K562 (cell line): ENCODE measurements at regions not wholly inside any gene's neighbourhood (a gene's known extent, or its start where the extent isn't known, plus 50 kb on each side); places are given as distances from the start of the nearest gene placed in this dataset. TPM values are rescaled to one million over a fixed set of nuclear protein-coding genes. Genes with fewer than 3 reads are reported as not detected.
A peak's percentile ranks its signal among the peaks of the same experiment; 100 is the strongest.
"Not testable (repeated sequence)": the region's sequence is repeated elsewhere in the genome, so short reads cannot be mapped to it uniquely, and the experiment has no call there.

ENCODE experiments used
- ATAC-seq: fragments of 200-7000 bp; cut with Tn5 transposase; 3 replicates; pipeline ENCODE4 v1.9.1; 2020; ENCODE audit warnings: moderate library complexity
- BruUV-seq: library from RNA; stranded (reverse); fragments of 400-500 nt; replicated peaks from 2 replicates; lab custom pipeline; 2021; lab: Mats Ljungman, UMichigan
- CTCF ChIA-PET: fragments of 300-600 bp; formaldehyde crosslinking; extraction: SDS; loops from one replicate; lab custom pipeline; 2021; ENCODE audit warnings: low intra/inter-chr PET ratio; lab: Yijun Ruan, JAX
- POLR2A ChIA-PET: fragments of 300-600, 350-650 bp; sonication (Branson Sonifier 250); formaldehyde crosslinking; extraction: SDS; loops from one replicate; lab custom pipeline; 2021; ENCODE audit warnings: antibody characterized with exemption, inconsistent platforms; lab: Yijun Ruan, JAX
- DNase-seq, 4 experiments: peaks; one replicate each; pipeline versions ENCODE4 v3.0.0 to v3.0.0-alpha.2; 2011 to 2018; ENCODE audit warnings: low spot score in 3 of 4, mixed read lengths in 3 of 4; ENCODE audit errors: extremely low read depth in 1 of 4
- FAIRE-seq: peaks from 2 replicates; lab custom pipeline; 2011; peaks lifted over from hg19 to GRCh38; lab: Jason Lieb, UNC
- H2AFZ ChIP-seq: 2 replicates; pipeline ENCODE4 v1.6.0; 2011; ENCODE audit warnings: low read depth, low read length, control low read depth, inconsistent platforms
- H3K27ac ChIP-seq: fragments of 200-600 bp; 3 replicates; pipeline ENCODE4 v1.8.0; 2011; ENCODE audit warnings: low read depth, mild to moderate bottlenecking, control low read depth, inconsistent platforms, low read length, moderate library complexity, mixed read lengths; ENCODE audit errors: extremely low read depth
- H3K27me3 ChIP-seq, 2 experiments: fragments of 300-600 bp in 1 of 2; 2 replicates in 1 of 2; 3 replicates in 1 of 2; pipeline versions ENCODE4 v1.6.0 to v1.8.0; 2011; ENCODE audit warnings: inconsistent platforms in 2 of 2, low read length in 2 of 2, mild to moderate bottlenecking in 1 of 2, mixed read lengths in 1 of 2, moderate library complexity in 1 of 2; ENCODE audit not compliant: control insufficient read depth in 2 of 2, insufficient read depth in 2 of 2
- H3K36me3 ChIP-seq: fragments of 300-600 bp; 3 replicates; pipeline ENCODE4 v1.8.0; 2011; ENCODE audit warnings: mild to moderate bottlenecking, low read length, inconsistent platforms; ENCODE audit not compliant: control insufficient read depth, insufficient read depth
- H3K4me1 ChIP-seq, 2 experiments: fragments of 200-600 bp in 1 of 2; replicated peaks in 1 of 2; 2 replicates in 1 of 2; 3 replicates in 1 of 2; pipeline versions ENCODE4 v1.5.1 to v1.8.0; 2011; ENCODE audit warnings: inconsistent platforms in 2 of 2, low read length in 2 of 2, mild to moderate bottlenecking in 1 of 2, mixed read lengths in 1 of 2, moderate library complexity in 1 of 2; ENCODE audit not compliant: control insufficient read depth in 2 of 2, insufficient read depth in 2 of 2
- H3K4me2 ChIP-seq: 2 replicates; pipeline ENCODE4 v1.6.1; 2011; ENCODE audit warnings: low read length, control low read depth, inconsistent platforms, mixed read lengths; ENCODE audit not compliant: insufficient read depth
- H3K4me3 ChIP-seq: fragments of 200-600 bp; sonication (generic), shearing (Covaris generic); 2 replicates; pipeline ENCODE4 v1.5.1; 2016; ENCODE audit warnings: control low read depth, inconsistent platforms
- H3K79me2 ChIP-seq: fragments of 200-600 bp; 3 replicates; pipeline ENCODE4 v1.8.0; 2011; ENCODE audit warnings: low read length, inconsistent platforms; ENCODE audit not compliant: control insufficient read depth, insufficient read depth
- H3K9ac ChIP-seq, 2 experiments: 2 replicates each; pipeline versions ENCODE4 v1.6.0 to v1.6.1; 2011; ENCODE audit warnings: low read depth in 2 of 2, low read length in 2 of 2, control low read depth in 1 of 2, inconsistent platforms in 1 of 2, mild to moderate bottlenecking in 1 of 2, mixed read lengths in 1 of 2; ENCODE audit not compliant: insufficient read depth in 1 of 2
- H3K9me1 ChIP-seq: one replicate; pipeline ENCODE4 v1.6.0; 2011; ENCODE audit warnings: inconsistent platforms, mild to moderate bottlenecking, low read length, moderate library complexity; ENCODE audit not compliant: control insufficient read depth, insufficient read depth
- H3K9me3 ChIP-seq: replicated peaks from 2 replicates; pipeline ENCODE4 v1.5.1; 2011; ENCODE audit warnings: low read depth, low read length, inconsistent platforms; ENCODE audit not compliant: control insufficient read depth, insufficient read depth
- H4K20me1 ChIP-seq: replicated peaks from 2 replicates; pipeline ENCODE4 v1.6.1; 2011; ENCODE audit warnings: low read length, inconsistent platforms, mixed read lengths; ENCODE audit not compliant: control insufficient read depth, insufficient read depth
- WGBS: fragments of 100-300 bp; shearing (Covaris generic); methylation state at CpG from one replicate; pipeline ENCODE4 v1.1.6; 2016; ENCODE audit warnings: low coverage, mixed read lengths; ENCODE audit not compliant: insufficient coverage; ENCODE audit errors: missing lambda C conversion rate; 5-methylcytosine and 5-hydroxymethylcytosine counted together
- in situ Hi-C: fragments of 300-500 bp; cut with MboI; formaldehyde crosslinking; loops from 4 replicates; pipeline ENCODE4 v1.15.0; 2018; ENCODE audit warnings: inconsistent platforms, mixed read lengths
- intact Hi-C: fragments of 100-400 bp; cut with micrococcal nuclease; formaldehyde crosslinking; loops from 2 replicates; pipeline ENCODE4 v1.14.2; 2022
- small RNA-seq: library from RNA; depleted of rRNA; stranded (forward); fragments of <200 nt; gene quantifications from one replicate; pipeline ENCODE3, GENCODE V24; 2014

DNA sequence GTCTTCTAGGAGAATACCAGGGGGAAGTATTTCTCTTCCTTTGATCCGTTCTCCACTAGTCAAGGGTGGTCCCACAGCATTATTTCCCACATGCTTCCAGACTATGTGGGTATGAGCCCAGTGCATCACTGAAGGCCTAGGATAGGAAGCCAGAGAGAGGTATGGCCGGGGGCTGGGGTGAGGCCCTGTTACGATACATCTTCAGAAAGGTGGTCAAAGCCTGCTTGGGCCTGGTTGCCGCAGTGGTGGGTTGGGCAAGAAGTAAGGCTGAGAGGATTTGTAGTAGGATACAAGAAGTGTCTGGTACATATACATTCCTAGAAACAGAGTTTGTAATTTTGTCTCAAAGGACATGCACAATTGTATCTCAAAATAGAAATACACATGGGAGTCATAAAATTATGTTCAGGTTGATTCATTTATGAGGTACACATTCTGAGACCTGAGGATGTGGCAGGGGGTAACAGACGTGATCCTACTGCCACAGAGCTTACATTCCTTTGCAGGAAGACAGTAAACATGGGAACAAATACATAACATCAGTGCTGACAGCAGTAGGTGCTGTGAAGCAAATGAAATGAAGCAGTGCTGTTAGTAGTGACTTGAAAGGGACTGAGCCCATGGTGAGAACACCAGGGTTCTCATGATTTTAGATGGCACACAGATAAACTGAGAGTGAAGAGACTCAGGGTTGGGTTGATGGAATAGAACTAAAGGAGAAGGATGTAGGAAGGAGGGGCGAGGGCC lies 50.6 kb upstream of the FABP2 start:
- CTCF ChIA-PET, BruUV-seq, H3K79me2 ChIP-seq, H2AFZ ChIP-seq, H3K4me1 ChIP-seq, H3K4me2 ChIP-seq, H4K20me1 ChIP-seq, intact Hi-C loops, H3K27ac ChIP-seq, H3K36me3 ChIP-seq, H3K9me1 ChIP-seq, H3K27me3 ChIP-seq, H3K9ac ChIP-seq, in situ Hi-C loops, ATAC-seq, H3K9me3 ChIP-seq, DNase-seq, H3K4me3 ChIP-seq: not testable (repeated sequence)
- POLR2A ChIA-PET = interaction anchor here (0.6 kb wide), 1 partner anchor 163 kb away, joined by 3 read pairs; no protein-coding TSS in a partner anchor
- FAIRE-seq = peak; percentile 75
- WGBS = 3% methylated on average over 4 of the region's 6 CpGs

Small RNAs in the stretch of these regions (small RNA-seq; reads per million reads assigned to genes)
- gene RNU6-1217P = not detected
